Activated CD4-positive, alpha-beta T cell treated with anti-CD3 and anti-CD28 coated beads, Interleukin-2, Interleukin-4, amounts not matched to agents 100 ng/mL and 50 ng/mL, durations not matched to agents 16 hours and 8 hours (primary cell): ENCODE measurements at regions not wholly inside any gene's neighbourhood (a gene's known extent, or its start where the extent isn't known, plus 50 kb on each side); places are given as distances from the start of the nearest gene placed in this dataset.

Experiments used
- DNase-seq: peaks from one replicate; pipeline ENCODE4 v3.0.0-alpha.2; 2020; ENCODE audit warnings: low spot score

DNA sequence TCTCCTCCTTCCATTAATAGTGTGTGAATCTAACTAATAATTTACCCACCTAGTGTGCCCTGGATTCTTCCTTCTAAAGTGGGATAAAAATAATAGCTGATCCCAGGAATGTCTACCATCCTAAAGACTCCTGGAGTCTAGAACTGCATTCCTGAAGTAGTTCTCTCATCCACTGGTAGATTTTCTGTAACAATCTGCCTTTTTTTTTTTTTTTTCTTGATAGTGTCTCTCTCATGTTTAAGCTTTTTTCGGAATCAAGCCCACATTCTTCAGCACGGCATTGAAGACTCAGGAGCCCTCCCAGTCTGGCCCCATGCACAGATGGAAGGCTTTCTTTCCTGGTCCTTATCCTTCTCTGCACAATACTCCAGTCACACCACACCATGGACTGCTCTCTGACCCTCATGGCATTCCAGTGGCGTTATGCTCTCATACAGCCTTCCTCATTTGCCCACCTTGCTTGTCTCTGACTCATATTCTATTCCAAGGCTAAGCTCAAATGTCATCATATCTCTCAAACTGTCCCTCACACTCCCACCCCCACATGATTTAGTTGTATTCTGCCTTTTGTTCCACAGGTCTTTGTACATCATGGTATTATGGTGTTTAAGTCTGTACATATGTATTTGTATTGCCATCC, 68.7 kb upstream of the FRY start:
- no peak for DNase-seq

DNA sequence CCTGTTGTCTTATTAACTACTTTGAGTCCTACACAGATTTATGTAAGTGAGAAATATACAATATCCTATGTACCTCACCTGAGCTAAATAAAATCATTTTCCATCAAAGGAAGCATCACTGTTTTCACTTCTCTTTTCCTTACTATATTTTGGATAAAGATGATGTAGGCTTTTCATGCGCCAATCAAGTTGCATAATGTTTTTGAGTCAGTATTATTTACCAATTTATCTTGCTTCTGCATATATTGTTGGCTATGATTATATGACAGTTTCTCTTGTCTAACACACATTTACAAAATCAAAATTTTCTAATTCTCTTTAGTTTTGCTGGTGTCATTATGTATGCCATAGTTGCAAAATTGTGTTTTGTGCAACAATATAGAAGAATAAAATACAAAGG, 67.9 kb upstream of the FRY start:
- DNase-seq = no peak

DNA sequence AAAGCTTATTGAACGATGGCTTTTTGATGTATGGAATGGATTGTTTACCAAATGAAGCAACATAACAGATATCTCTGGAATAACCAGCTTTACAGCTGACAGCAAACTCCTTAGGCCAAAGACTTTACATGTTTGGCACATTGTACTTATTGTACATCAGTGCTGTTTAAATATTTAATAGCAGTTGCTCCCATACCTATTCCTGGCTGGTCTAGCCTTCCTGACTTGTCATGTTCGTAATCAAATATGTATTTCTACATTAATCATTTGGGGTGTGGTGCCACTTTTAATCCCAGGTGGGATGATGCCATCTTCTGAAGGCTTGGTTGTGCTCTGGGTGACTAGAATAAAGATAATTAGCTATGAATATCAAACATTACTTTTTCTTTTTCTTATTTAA, 67.4 kb upstream of the FRY start:
- no peak for DNase-seq

DNA sequence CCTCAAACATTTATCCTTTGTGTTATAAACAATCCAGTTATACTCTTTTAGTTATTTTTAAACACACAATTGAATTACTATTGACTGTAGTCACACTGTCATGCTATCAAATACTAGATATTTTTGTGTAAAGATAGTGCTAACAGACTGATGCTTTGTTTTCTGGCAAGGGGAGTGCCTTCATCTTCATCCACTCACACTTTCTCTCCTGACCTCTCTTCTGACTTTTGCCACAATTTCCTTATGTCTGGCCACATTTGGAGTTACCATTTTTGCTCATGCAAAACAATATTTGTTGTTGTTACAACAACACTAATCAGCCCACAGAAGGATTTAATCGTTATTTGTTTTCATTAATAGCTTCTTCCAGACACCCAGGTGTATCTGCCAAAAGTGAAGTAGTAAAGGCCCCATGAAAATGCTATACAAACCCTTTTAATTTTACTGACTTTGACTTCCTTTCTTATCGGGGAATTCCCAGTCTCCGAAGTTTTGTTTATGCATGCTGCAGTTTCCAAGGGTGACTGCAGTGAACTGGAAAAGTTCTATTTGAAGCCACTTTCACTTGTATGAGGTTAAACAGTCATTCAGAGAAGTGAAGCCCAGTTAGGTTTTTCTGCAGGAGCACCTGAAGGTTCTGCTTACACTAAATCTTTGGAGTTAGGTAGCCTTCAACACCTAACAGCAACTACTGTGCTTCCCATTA, 66.1 kb upstream of the FRY start:
- DNase-seq = peak; percentile 14

DNA sequence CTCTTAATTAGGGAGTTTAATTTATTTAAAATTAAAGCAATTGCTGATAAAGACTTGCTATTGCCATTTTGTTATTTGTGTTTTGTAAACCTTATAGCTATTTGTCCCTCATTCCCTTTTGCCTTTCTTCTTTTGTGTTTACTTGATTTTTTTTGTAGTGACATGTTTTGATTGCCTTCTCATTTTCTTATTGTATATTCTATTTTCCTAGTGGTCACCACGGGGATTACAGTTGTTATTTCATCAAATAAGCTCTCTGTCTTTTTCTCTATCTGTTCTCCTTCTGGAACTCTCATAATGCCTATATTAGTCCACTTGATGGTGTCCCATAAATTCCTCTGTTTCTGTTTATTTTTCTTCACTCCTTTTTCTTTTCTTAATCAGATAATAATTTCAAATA, 64.4 kb upstream of the FRY start:
- DNase-seq = no peak

DNA sequence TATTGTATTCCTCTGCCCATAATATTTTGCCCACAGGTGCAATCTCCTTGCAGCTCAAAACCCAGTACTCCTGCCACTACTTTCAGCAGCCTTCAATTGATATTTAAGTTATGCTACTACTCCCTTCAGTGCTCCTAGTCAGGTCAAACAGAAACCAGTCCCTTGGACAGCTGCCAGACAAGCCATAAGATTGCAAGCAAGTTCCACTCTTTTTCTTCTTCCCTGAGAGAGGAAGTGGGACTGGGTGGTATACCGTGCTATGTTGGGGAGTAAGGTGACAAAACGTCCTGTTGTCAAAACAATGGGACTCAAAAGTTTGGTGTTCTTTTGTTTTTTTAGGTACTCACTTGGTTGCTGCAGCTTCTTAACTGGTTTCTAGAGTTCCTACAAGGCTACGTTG, 63.1 kb upstream of the FRY start:
- no peak for DNase-seq

DNA sequence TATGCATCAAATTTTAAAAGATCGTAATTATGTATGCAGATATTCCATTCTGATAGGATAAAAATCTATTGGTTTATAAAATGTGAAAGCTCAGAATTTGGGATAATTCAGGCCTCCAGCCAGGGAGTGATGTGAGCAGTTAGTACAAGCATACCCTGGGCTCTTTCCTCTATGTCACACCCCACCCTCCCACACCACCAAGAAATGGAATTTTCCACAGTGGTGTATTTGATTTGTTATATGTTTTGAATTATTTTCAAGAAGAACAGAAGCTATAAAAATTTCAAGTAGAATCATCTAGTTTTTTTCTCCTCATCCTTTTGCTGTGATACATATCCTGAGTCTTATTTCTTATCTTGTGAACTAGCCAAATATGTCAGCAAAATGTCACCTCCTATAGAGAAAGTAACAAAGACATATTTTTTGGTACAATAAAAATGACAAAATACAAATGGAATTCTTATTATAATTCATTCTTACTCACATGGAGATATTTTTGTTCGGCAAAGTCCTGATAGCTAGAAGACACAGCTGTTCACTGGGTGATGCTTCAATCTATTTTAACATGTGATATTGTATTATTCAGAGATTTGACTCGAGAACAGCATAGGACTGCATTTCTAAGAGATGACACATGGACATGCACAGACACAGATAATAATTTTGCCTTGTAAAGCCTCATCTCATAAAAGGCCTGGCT, 61.2 kb upstream of the FRY start:
- no peak for DNase-seq

DNA sequence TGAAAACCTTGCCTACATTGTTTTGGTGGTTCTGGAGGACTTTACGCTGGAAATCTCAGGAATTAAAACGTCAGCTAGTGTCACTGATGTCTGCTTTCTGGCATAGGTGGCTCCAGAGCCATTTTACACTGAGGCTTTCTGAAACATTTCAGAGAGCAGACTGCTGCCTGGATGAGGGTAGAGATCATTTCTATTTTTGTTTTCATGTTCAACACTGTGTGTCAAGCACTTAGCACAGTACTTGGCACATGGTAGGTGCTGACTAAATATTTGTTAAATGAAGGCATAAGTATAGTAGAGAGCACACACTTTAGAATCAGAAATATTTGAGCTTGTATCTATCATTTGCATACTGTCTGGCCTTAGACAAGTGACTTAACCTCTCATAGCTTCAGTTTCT, 59.1 kb upstream of the FRY start:
- DNase-seq = no peak

DNA sequence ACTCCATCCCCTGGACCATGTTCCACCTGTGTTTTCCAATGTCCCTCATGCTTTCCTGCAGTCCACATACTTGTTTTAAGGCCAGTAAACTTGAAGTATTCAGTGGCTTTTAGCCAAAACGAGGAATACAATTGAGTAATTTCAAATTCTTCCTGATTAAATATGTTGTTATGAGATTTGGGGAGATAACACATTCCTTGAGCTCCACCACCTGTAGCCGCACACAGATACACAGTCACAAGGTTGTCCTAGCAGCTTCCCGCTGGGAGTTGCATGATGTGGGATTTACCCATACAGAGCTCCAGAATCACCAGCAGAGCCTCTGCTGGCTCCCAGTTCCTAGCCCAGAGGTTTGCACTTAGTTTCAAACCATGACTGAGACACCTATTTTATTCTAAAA, 53.6 kb upstream of the FRY start:
- no peak for DNase-seq

DNA sequence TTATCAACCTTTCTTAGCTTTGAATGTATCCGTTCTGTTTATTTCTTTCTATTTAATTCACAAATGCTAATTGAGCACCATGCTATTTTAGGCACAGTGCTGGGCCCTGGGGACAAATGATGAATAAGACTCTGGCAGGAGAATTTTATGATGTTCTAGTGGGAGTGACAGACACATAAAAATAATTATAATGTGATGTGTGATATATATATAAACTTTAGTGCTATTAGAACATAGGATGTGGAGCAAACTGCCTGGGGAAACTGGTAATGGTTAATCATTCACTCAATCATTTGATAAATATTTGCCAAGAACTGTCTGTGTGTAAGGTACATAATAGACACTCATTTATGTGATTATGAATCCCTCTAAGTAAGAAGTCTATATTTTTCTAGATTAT, 50.7 kb upstream of the FRY start:
- DNase-seq = no peak
